ENCODE measurements at regions not wholly inside any gene's neighbourhood (a gene's known extent, or its start where the extent isn't known, plus 50 kb on each side); places are given as distances from the start of the nearest gene placed in this dataset.

DNA sequence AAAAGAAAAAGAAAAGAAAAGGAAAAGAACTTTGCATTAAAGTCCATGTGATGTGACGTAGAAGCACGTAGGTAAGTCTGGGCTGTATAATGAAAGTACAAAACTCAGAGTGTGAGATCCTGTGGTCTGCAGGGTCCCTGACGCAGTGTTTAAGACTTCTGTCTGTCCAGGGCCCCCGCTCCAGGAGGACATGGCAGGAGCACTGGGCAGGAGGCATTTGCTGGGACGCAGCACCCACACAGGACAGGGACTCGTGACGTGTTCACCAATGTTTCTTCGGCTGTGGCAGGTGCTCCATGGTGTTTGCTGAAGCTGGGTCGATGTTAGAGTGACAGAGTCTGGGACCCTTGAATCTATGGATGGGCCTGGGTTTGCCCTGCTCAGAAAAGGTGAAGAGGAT, 348.1 kb downstream of the BRD1 start:
- TF ChIP-seq, protein P1, sequence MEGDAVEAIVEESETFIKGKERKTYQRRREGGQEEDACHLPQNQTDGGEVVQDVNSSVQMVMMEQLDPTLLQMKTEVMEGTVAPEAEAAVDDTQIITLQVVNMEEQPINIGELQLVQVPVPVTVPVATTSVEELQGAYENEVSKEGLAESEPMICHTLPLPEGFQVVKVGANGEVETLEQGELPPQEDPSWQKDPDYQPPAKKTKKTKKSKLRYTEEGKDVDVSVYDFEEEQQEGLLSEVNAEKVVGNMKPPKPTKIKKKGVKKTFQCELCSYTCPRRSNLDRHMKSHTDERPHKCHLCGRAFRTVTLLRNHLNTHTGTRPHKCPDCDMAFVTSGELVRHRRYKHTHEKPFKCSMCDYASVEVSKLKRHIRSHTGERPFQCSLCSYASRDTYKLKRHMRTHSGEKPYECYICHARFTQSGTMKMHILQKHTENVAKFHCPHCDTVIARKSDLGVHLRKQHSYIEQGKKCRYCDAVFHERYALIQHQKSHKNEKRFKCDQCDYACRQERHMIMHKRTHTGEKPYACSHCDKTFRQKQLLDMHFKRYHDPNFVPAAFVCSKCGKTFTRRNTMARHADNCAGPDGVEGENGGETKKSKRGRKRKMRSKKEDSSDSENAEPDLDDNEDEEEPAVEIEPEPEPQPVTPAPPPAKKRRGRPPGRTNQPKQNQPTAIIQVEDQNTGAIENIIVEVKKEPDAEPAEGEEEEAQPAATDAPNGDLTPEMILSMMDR (IDR thresholded peaks at IDR 0.05; ENCODE audit: low read length), result no peak
- no peak for TF ChIP-seq EZH2 (optimal IDR thresholded peaks at IDR 0.05; ENCODE audit: low read depth, low read length)

Data from MM.1S (cell line).